GM21526 (cell line): ENCODE measurements at regions not wholly inside any gene's neighbourhood (a gene's known extent, or its start where the extent isn't known, plus 50 kb on each side); places are given as distances from the start of the nearest gene placed in this dataset.
"Not testable (repeated sequence)": the region's sequence is repeated elsewhere in the genome, so short reads cannot be mapped to it uniquely, and the experiment has no call there.

Experiments used
- ATAC-seq: cut with Tn5 transposase; IDR thresholded peaks from one replicate; pipeline ENCODE4 v1.9.1; 2021; ENCODE audit warnings: moderate library complexity; ENCODE audit not compliant: unreplicated experiment, low FRiP score

- ATAC-seq = no peak
Measured at GRCh38 chr16:48958681-48959080, 323.0 kb downstream of the CBLN1 start.

GRCh38 chr16:48956620-48957019 lies 325.0 kb downstream of the CBLN1 start:
- no peak for ATAC-seq

- no peak for ATAC-seq
Measured at GRCh38 chr16:48955837-48956236, 325.8 kb downstream of the CBLN1 start.

- ATAC-seq = not testable (repeated sequence)
Measured at GRCh38 chr16:48951621-48952125, 330.0 kb downstream of the CBLN1 start.

GRCh38 chr16:48950184-48950583 lies 331.5 kb downstream of the CBLN1 start:
- no peak for ATAC-seq

- ATAC-seq = no peak
Measured at GRCh38 chr16:48949636-48950035, 332.0 kb downstream of the CBLN1 start.

GRCh38 chr16:48948911-48949310 lies 332.7 kb downstream of the CBLN1 start:
- ATAC-seq = no peak

GRCh38 chr16:48947371-48947713 lies 334.3 kb downstream of the CBLN1 start:
- ATAC-seq = no peak

GRCh38 chr16:48946686-48947370 lies 334.8 kb downstream of the CBLN1 start:
- no peak for ATAC-seq

GRCh38 chr16:48942996-48943395 lies 333.0 kb upstream of the N4BP1 start:
- no peak for ATAC-seq

- ATAC-seq = no peak
Measured at GRCh38 chr16:48936811-48937210, 326.8 kb upstream of the N4BP1 start.

- ATAC-seq = no peak
Measured at GRCh38 chr16:48932216-48932855, 322.4 kb upstream of the N4BP1 start.

- ATAC-seq = no peak
Measured at GRCh38 chr16:48930951-48931553, 321.1 kb upstream of the N4BP1 start.

GRCh38 chr16:48919791-48920190 lies 309.8 kb upstream of the N4BP1 start:
- no peak for ATAC-seq

- ATAC-seq = no peak
Measured at GRCh38 chr16:48918520-48919258, 308.7 kb upstream of the N4BP1 start.

GRCh38 chr16:48916566-48916965 lies 306.6 kb upstream of the N4BP1 start:
- no peak for ATAC-seq

GRCh38 chr16:48914070-48914469 lies 304.1 kb upstream of the N4BP1 start:
- ATAC-seq = no peak

- ATAC-seq = no peak
Measured at GRCh38 chr16:48913384-48913783, 303.4 kb upstream of the N4BP1 start.

GRCh38 chr16:48912360-48912759 lies 302.4 kb upstream of the N4BP1 start:
- ATAC-seq = no peak

- ATAC-seq = no peak
Measured at GRCh38 chr16:48911700-48912099, 301.7 kb upstream of the N4BP1 start.

- ATAC-seq = no peak
Measured at GRCh38 chr16:48910214-48910613, 300.2 kb upstream of the N4BP1 start.
